ENCODE measurements at regions not wholly inside any gene's neighbourhood (a gene's known extent, or its start where the extent isn't known, plus 50 kb on each side); places are given as distances from the start of the nearest gene placed in this dataset.

DNA sequence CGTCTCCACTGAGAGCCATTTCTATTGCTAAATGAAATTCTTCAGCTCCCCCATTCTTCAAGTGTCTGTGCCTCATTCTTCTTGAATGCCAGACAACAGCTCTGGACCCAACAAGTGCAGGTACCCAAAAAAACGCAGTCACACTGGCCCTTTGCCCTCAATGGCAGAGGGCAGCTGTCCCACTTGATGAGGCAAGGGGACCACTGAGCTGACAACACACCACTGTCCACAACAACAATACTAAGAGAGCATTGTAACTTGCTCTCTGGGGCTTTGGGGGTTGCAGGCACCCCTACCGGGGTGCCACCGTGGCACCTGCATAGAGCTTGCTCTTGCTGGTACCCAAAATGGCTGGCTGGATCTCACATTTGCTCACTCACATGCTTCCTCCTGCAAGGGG is 827.0 kb upstream of the DDX18 start:
- no peak for TF ChIP-seq ARNT (IDR thresholded peaks at IDR 0.05)
- TF ChIP-seq FOXM1 (IDR thresholded peaks at IDR 0.05; ENCODE audit: borderline replicate concordance), result no peak
- no peak for TF ChIP-seq SP1 (IDR thresholded peaks at IDR 0.05)
- TF ChIP-seq, protein P1, sequence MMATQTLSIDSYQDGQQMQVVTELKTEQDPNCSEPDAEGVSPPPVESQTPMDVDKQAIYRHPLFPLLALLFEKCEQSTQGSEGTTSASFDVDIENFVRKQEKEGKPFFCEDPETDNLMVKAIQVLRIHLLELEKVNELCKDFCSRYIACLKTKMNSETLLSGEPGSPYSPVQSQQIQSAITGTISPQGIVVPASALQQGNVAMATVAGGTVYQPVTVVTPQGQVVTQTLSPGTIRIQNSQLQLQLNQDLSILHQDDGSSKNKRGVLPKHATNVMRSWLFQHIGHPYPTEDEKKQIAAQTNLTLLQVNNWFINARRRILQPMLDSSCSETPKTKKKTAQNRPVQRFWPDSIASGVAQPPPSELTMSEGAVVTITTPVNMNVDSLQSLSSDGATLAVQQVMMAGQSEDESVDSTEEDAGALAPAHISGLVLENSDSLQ (IDR thresholded peaks at IDR 0.05), result no peak
- TF ChIP-seq BHLHE40 (IDR thresholded peaks at IDR 0.05; ENCODE audit: borderline replicate concordance), result no peak
- no peak for TF ChIP-seq ELF4 (IDR thresholded peaks at IDR 0.05)
- no peak for TF ChIP-seq HDGF (IDR thresholded peaks at IDR 0.05; ENCODE audit: borderline replicate concordance)

Measured in HEK293T (cell line).